PC-3 (cell line): ENCODE measurements at regions not wholly inside any gene's neighbourhood (a gene's known extent, or its start where the extent isn't known, plus 50 kb on each side); places are given as distances from the start of the nearest gene placed in this dataset.

Experiments used
- ATAC-seq: fragments of 200-7000 bp; cut with Tn5 transposase; 2 replicates; pipeline ENCODE4 v1.9.1; 2020; ENCODE audit warnings: mild to moderate bottlenecking, moderate library complexity
- BruUV-seq: library from RNA; stranded (reverse); fragments of 400-500 nt; replicated peaks from 2 replicates; lab custom pipeline; 2021; lab: Mats Ljungman, UMichigan
- CTCF ChIA-PET: fragments of 300-600 bp; sonication (Branson Sonifier 250); formaldehyde crosslinking; loops from one replicate; lab custom pipeline; 2022; ENCODE audit warnings: antibody characterized with exemption; lab: Charles Lee
- POLR2A ChIA-PET: fragments of 300-600 bp; sonication (Branson Sonifier 250); formaldehyde crosslinking; loops from one replicate; lab custom pipeline; 2022; ENCODE audit warnings: antibody characterized with exemption; ENCODE audit not compliant: unreplicated experiment; lab: Charles Lee
- DNase-seq: peaks from one replicate; pipeline ENCODE4 v3.0.0-alpha.2; 2015
- H2AFZ ChIP-seq: fragments of 300-600 bp; sonication (generic); 2 replicates; pipeline ENCODE4 v1.6.0; 2016; ENCODE audit warnings: antibody characterized with exemption, low read length
- H3F3A ChIP-seq: fragments of 300-600 bp; sonication (generic); one replicate; pipeline ENCODE4 v1.6.0; 2017; ENCODE audit warnings: antibody characterized with exemption, low read length, control low read depth, mild to moderate bottlenecking; ENCODE audit not compliant: unreplicated experiment
- H3K27ac ChIP-seq: fragments of 300-600 bp; sonication (generic); 2 replicates; pipeline ENCODE4 v1.5.1; 2016; ENCODE audit warnings: mild to moderate bottlenecking, low read length
- H3K27me3 ChIP-seq: fragments of 300-600 bp; sonication (generic); 2 replicates; pipeline ENCODE4 v1.6.1; 2016; ENCODE audit warnings: low read length, mixed read lengths
- H3K36me3 ChIP-seq: fragments of 300-600 bp; sonication (generic); 2 replicates; pipeline ENCODE4 v1.6.1; 2016; ENCODE audit warnings: low read depth, mixed run types, low read length, mixed read lengths
- H3K4me1 ChIP-seq: fragments of 300-600 bp; sonication (generic); 2 replicates; pipeline ENCODE4 v1.5.1; 2016; ENCODE audit warnings: low read length; ENCODE audit not compliant: insufficient read depth
- H3K4me2 ChIP-seq: fragments of 300-600 bp; sonication (generic); 2 replicates; pipeline ENCODE4 v1.6.0; 2016; ENCODE audit warnings: low read length
- H3K4me3 ChIP-seq: fragments of 300-600 bp; sonication (generic); 2 replicates; pipeline ENCODE4 v1.5.1; 2016; ENCODE audit warnings: mild to moderate bottlenecking, low read length, mixed read lengths
- H3K79me2 ChIP-seq: fragments of 300-600 bp; sonication (generic); 2 replicates; pipeline ENCODE4 v1.6.1; 2017; ENCODE audit warnings: low read length, mixed read lengths
- H3K9ac ChIP-seq: fragments of 300-600 bp; sonication (generic); 2 replicates; pipeline ENCODE4 v1.6.0; 2016; ENCODE audit warnings: mild to moderate bottlenecking, low read length
- H3K9me2 ChIP-seq: fragments of 300-600 bp; sonication (generic); replicated peaks from 2 replicates; pipeline ENCODE4 v1.6.1; 2016; ENCODE audit warnings: mixed run types, low read length, mixed read lengths
- H3K9me3 ChIP-seq: fragments of 300-600 bp; sonication (generic); 2 replicates; pipeline ENCODE4 v1.6.1; 2016; ENCODE audit warnings: low read length, mixed read lengths
- H4K20me1 ChIP-seq: fragments of 300-600 bp; sonication (generic); 2 replicates; pipeline ENCODE4 v1.6.1; 2016; ENCODE audit warnings: low read length, mixed read lengths
- EZH2 ChIP-seq: fragments of 300-600 bp; sonication (generic); IDR thresholded peaks from one replicate; pipeline ENCODE4 v1.6.1; 2017; ENCODE audit warnings: antibody characterized with exemption, mild to moderate bottlenecking, low read length; ENCODE audit not compliant: unreplicated experiment
- EZH2phosphoT487 ChIP-seq: fragments of 300-600 bp; sonication (generic); IDR thresholded peaks from 2 replicates; pipeline ENCODE4 v1.6.1; 2018; ENCODE audit warnings: mild to moderate bottlenecking, antibody characterized with exemption, low read length, borderline replicate concordance
- intact Hi-C: fragments of 100-400 bp; cut with micrococcal nuclease; formaldehyde crosslinking; loops from 2 replicates; pipeline ENCODE4 v1.9.0; 2023
- TF ChIP-seq, protein P1 (sequence below): fragments of 300-600 bp; sonication (generic); conservative IDR thresholded peaks from 2 replicates; pipeline ENCODE4 v1.5.1; 2017; ENCODE audit warnings: antibody characterized with exemption, low read depth, mild to moderate bottlenecking, low read length

DNA sequence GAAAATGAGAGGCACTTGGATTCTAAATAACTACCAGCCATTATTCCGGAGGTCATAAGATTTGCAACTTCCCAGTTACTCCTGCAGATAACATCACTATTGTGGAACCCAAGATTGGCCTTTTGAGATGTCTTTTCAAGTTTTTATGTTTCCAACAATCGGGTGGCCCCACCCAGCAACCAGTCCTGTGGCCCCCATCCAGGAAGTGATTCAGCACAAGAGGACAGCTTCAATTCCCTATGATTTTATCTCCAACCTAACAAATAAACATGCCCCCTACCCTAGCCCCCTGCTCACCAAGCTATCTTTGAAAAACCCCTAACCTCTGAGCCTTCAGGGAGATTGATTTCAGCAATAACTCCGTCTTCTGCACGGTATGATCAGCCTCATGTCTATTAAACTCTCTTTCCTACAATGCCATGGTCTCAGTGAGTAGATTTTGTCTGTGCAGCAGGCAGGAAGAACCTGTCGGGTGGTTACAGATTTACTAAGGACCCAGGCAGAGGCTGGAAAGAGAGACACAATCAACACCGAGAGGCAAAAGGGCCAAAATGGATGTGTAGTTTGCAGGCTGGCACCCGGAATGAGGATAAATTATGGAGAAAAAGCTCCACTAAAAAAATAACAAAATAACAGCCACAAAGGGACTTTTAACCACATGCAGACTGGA, 83.9 kb upstream of the UNC5B start:
- intact Hi-C loops: no loop called here
- CTCF ChIA-PET: no interaction called here

DNA sequence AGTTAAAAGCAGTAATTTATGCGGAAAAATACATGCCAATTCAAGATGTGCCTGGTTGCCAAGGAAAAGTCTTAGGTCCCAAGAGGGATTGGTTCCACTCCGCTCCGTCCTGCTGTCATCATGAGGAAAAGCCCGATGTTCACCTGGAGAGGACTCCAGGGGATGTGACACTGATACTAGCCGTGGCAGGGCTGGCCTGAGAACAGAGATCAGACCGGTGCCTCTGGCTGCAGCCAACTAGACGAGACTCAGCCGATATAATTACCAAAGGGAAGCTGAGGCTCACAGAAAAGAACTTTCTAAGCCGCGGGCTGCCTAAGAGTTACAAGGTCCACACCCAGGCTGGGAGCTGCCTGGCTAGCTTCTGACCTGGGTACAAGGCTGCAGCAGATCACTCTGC, 81.3 kb upstream of the UNC5B start:
- H3K4me2 ChIP-seq: no peak overlapping the region
- no peak overlapping the region for H3K27ac ChIP-seq
- H3K9ac ChIP-seq: no peak overlapping the region
- no peak overlapping the region for H3K4me3 ChIP-seq
- DNase-seq (no peak), ATAC-seq (no peak)
- H3K27me3 ChIP-seq: peaks cover 15% of the 10 kb centered on the region
- ChIA-PET CTCF (no interaction called here), POLR2A (no interaction called here)
- no peaks in the 10 kb centered on the region for H3K79me2 ChIP-seq
- peaks cover 4% of the 10 kb centered on the region; the same call in 1 of the 2 replicates for H3K4me1 ChIP-seq
- H3K9me2 ChIP-seq: no peaks in the 10 kb centered on the region
- H3K36me3 ChIP-seq: no peaks in the 10 kb centered on the region
- no peaks in the 10 kb centered on the region for H3F3A ChIP-seq
- no TSS peak for BruUV-seq
- intact Hi-C loops: no loop called here
- H2AFZ ChIP-seq: no peak overlapping the region
- no peaks in the 10 kb centered on the region for H4K20me1 ChIP-seq
- H3K9me3 ChIP-seq: no peaks in the 10 kb centered on the region
- TF ChIP-seq EZH2: no peak
- no peak for TF ChIP-seq EZH2phosphoT487
- TF ChIP-seq, protein P1, sequence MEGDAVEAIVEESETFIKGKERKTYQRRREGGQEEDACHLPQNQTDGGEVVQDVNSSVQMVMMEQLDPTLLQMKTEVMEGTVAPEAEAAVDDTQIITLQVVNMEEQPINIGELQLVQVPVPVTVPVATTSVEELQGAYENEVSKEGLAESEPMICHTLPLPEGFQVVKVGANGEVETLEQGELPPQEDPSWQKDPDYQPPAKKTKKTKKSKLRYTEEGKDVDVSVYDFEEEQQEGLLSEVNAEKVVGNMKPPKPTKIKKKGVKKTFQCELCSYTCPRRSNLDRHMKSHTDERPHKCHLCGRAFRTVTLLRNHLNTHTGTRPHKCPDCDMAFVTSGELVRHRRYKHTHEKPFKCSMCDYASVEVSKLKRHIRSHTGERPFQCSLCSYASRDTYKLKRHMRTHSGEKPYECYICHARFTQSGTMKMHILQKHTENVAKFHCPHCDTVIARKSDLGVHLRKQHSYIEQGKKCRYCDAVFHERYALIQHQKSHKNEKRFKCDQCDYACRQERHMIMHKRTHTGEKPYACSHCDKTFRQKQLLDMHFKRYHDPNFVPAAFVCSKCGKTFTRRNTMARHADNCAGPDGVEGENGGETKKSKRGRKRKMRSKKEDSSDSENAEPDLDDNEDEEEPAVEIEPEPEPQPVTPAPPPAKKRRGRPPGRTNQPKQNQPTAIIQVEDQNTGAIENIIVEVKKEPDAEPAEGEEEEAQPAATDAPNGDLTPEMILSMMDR: no peak

More for the DNA sequence above, 83.9 kb upstream of the UNC5B start:
- Histone ChIP-seq H3F3A (no peaks in the 10 kb centered on the region), H3K27me3 (peaks cover 15% of the 10 kb centered on the region), H3K36me3 (no peaks in the 10 kb centered on the region), H2AFZ (no peak overlapping the region), H3K9me3 (no peaks in the 10 kb centered on the region), H3K4me1 (peaks cover 4% of the 10 kb centered on the region; the same call in 1 of the 2 replicates), H3K9ac (no peak overlapping the region), H3K79me2 (no peaks in the 10 kb centered on the region), H4K20me1 (no peaks in the 10 kb centered on the region), H3K4me3 (no peak overlapping the region), H3K9me2 (no peaks in the 10 kb centered on the region), H3K4me2 (no peak overlapping the region), H3K27ac (no peak overlapping the region)
- no peak for ATAC-seq
- POLR2A ChIA-PET: no interaction called here
- TF ChIP-seq, protein P1: no peak
- no peak for TF ChIP-seq EZH2phosphoT487
- no TSS peak for BruUV-seq
- DNase-seq: no peak

DNA sequence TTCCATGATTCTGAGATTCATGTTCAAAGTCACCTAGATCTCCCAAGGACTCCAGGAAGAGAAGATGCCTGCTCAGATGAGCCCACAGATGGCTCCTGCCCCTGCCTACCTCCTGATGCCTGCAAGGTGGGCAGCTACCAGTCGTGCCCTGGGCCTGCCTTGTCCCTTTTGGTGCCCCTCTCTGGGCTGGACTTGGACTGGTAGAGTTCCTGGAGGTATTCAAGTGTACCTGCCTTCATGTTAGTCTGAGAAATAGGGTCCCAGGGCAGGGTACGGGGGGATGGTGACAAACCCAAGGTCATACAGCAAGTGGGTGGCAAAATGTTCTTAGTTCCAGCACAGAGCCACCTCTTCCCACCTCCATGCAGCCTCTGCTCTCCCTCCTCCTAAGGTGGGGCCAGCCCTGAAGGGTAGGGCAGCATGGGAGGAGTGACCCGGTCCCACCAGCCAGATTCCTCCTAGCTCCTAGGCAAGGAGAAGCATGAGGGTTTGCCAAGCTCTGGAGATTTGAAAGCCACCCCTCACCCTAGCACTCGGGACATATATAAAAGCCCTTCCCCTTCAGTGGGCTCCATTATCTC, 80.8 kb upstream of the UNC5B start:
- ATAC-seq: no peak
- Histone ChIP-seq H3K79me2 (no peaks in the 10 kb centered on the region), H3K27me3 (peaks cover 15% of the 10 kb centered on the region), H4K20me1 (no peaks in the 10 kb centered on the region), H3K9me3 (no peaks in the 10 kb centered on the region), H3K4me1 (peaks cover 4% of the 10 kb centered on the region; the same call in 1 of the 2 replicates), H3K9ac (no peak overlapping the region), H3F3A (no peaks in the 10 kb centered on the region), H3K9me2 (no peaks in the 10 kb centered on the region), H2AFZ (no peak overlapping the region), H3K27ac (no peak overlapping the region), H3K4me3 (no peak overlapping the region), H3K36me3 (no peaks in the 10 kb centered on the region), H3K4me2 (no peak overlapping the region)
- ChIA-PET CTCF (no interaction called here), POLR2A (no interaction called here)
- no peak for DNase-seq
- no TSS peak for BruUV-seq
- intact Hi-C loops: no loop called here
- TF ChIP-seq EZH2phosphoT487 (no peak), EZH2 (no peak)
- TF ChIP-seq, protein P1: no peak
